ENCODE measurements at regions not wholly inside any gene's neighbourhood (a gene's known extent, or its start where the extent isn't known, plus 50 kb on each side); places are given as distances from the start of the nearest gene placed in this dataset.

- Histone ChIP-seq H3K79me2 (ENCODE audit: insufficient read depth, low read length) (no peaks in the 10 kb centered on the region; the same call in 1 of the 2 replicates), H3K36me3 (ENCODE audit: control insufficient read depth in 1 of 2, insufficient read depth in 2 of 2, low read length in 2 of 2) (no peaks in the 10 kb centered on the region), H3K9me2 (ENCODE audit: insufficient read depth) (no peaks in the 10 kb centered on the region), H3K4me1 (ENCODE audit: control insufficient read depth in 1 of 2, insufficient read depth in 2 of 2, low read length in 2 of 2) (no peaks in the 10 kb centered on the region), H3K9me3 (ENCODE audit: control insufficient read depth in 1 of 2, insufficient read depth in 1 of 2, low read depth in 1 of 2, low read length in 2 of 2) (no peaks in the 10 kb centered on the region), H2AFZ (ENCODE audit: low read depth, low read length, poor library complexity, severe bottlenecking) (no peak overlapping the region), H4K20me1 (ENCODE audit: insufficient read depth) (no peaks in the 10 kb centered on the region), H3K4me2 (ENCODE audit: low read length) (no peak overlapping the region), H3K4me3 (replicated peaks in 1 of 2; ENCODE audit: low read depth in 1 of 2, low read length in 2 of 2) (no peak overlapping the region), H3K9ac (ENCODE audit: low read length) (no peak overlapping the region), H3K27ac (ENCODE audit: low read depth, low read length) (no peak overlapping the region), H3K27me3 (ENCODE audit: insufficient read depth, low read length) (no peaks in the 10 kb centered on the region)
- ATAC-seq (no peak), DNase-seq (ENCODE audit: low read depth, low spot score) (no peak)
- ChIA-PET CTCF (no interaction called here), POLR2A (no interaction called here), RAD21 (ENCODE audit: low non-redundant PET in 1 of 2, low total read pairs in 2 of 2, uncharacterized antibody in 2 of 2, unreplicated experiment in 2 of 2) (no interaction called here)
- intact Hi-C loops (cut with micrococcal nuclease) = no loop called here
- no TSS peak for BruUV-seq (replicated peaks)
- TF ChIP-seq EZH2 (IDR thresholded peaks at IDR 0.05) = no peak
- TF ChIP-seq SRF (IDR thresholded peaks at IDR 0.05; ENCODE audit: low read depth) = no peak
- no peak for TF ChIP-seq EZH2phosphoT487 (IDR thresholded peaks at IDR 0.05; ENCODE audit: borderline replicate concordance)
- no peak for TF ChIP-seq ZFX (IDR thresholded peaks at IDR 0.05)
- TF ChIP-seq, protein P1, sequence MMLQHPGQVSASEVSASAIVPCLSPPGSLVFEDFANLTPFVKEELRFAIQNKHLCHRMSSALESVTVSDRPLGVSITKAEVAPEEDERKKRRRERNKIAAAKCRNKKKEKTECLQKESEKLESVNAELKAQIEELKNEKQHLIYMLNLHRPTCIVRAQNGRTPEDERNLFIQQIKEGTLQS (IDR thresholded peaks at IDR 0.05) = no peak
- TF ChIP-seq POLR2AphosphoS5 (IDR thresholded peaks at IDR 0.05; ENCODE audit: low read depth, low read length) = no peak
Observed at GRCh38 chr2:134195341-134195740, 58.5 kb upstream of the MGAT5 start.

DNA sequence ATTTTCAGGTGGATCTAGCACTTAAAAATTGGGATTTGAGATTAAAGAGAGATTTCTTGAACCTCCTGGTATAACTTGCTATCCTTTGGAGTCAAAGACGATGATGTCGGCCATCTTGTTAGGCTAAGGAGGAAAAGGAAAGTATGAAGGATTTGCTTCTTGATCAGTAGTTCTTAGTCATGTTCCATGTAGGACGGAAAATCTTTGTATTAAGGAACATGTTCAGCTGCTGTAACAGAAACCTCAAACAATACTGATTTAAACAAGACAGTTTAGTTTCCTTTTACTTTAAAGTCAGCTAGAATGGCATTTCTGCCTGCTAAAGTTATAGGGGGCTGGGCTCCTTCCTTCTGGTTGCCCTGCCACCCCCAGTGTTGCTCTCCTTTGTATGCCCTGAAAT, 56.4 kb upstream of the MGAT5 start:
- CTCF ChIA-PET = interaction anchor here (1.1 to 3.0 kb wide), 2 partner anchors 10 to 79 kb away, joined by 3 to 15 read pairs; no protein-coding TSS in a partner anchor
- POLR2A ChIA-PET = no interaction called here
- no peak overlapping the region for H3K9ac ChIP-seq (ENCODE audit: low read length)
- no peaks in the 10 kb centered on the region for H3K9me2 ChIP-seq (ENCODE audit: insufficient read depth)
- no peak overlapping the region for H3K27ac ChIP-seq (ENCODE audit: low read depth, low read length)
- H3K27me3 ChIP-seq (ENCODE audit: insufficient read depth, low read length) = no peaks in the 10 kb centered on the region
- RAD21 ChIA-PET (ENCODE audit: low non-redundant PET in 1 of 2, low total read pairs in 2 of 2, uncharacterized antibody in 2 of 2, unreplicated experiment in 2 of 2) = no interaction called here
- H3K4me3 ChIP-seq (replicated peaks in 1 of 2; ENCODE audit: low read depth in 1 of 2, low read length in 2 of 2) = no peak overlapping the region
- no peak overlapping the region for H2AFZ ChIP-seq (ENCODE audit: low read depth, low read length, poor library complexity, severe bottlenecking)
- no peaks in the 10 kb centered on the region for H3K9me3 ChIP-seq (ENCODE audit: control insufficient read depth in 1 of 2, insufficient read depth in 1 of 2, low read depth in 1 of 2, low read length in 2 of 2)
- TF ChIP-seq, protein P1 (IDR thresholded peaks at IDR 0.05) = no peak
- TF ChIP-seq EZH2 (IDR thresholded peaks at IDR 0.05) (no peak), ZNF274 (IDR thresholded peaks at IDR 0.05; ENCODE audit: low read depth, low read length) (no peak), POLR2A (IDR thresholded peaks at IDR 0.05; ENCODE audit: borderline replicate concordance, extremely low read depth, insufficient read depth, insufficient read length) (no peak), ZBTB33 (IDR thresholded peaks at IDR 0.05; ENCODE audit: extremely low read depth, insufficient replicate concordance, low read length) (no peak), REST (IDR thresholded peaks at IDR 0.05; ENCODE audit: low read depth) (no peak), SRF (IDR thresholded peaks at IDR 0.05; ENCODE audit: low read depth) (no peak), RAD21 (IDR thresholded peaks at IDR 0.05; ENCODE audit: low read depth) (no peak), CBX3 (IDR thresholded peaks at IDR 0.05; ENCODE audit: low read depth) (no peak), POLR2AphosphoS5 (IDR thresholded peaks at IDR 0.05; ENCODE audit: low read depth, low read length) (no peak), EGR1 (IDR thresholded peaks at IDR 0.05; ENCODE audit: low read depth) (no peak), SP1 (IDR thresholded peaks at IDR 0.05; ENCODE audit: low read depth) (no peak), CEBPB (IDR thresholded peaks at IDR 0.05; ENCODE audit: low read depth) (no peak)
- H4K20me1 ChIP-seq (ENCODE audit: insufficient read depth) = no peaks in the 10 kb centered on the region
- no peaks in the 10 kb centered on the region; the same call in 1 of the 2 replicates for H3K79me2 ChIP-seq (ENCODE audit: insufficient read depth, low read length)
- H3K36me3 ChIP-seq (ENCODE audit: control insufficient read depth in 1 of 2, insufficient read depth in 2 of 2, low read length in 2 of 2) = no peaks in the 10 kb centered on the region
- BruUV-seq (replicated peaks) = no TSS peak
- no peak overlapping the region for H3K4me2 ChIP-seq (ENCODE audit: low read length)
- DNase-seq (ENCODE audit: low read depth, low spot score) = no peak
- no peaks in the 10 kb centered on the region for H3K4me1 ChIP-seq (ENCODE audit: control insufficient read depth in 1 of 2, insufficient read depth in 2 of 2, low read length in 2 of 2)
- intact Hi-C loops (cut with micrococcal nuclease) = no loop called here
- no peak for ATAC-seq
